Mesendoderm (in vitro differentiated cells): ENCODE measurements at regions not wholly inside any gene's neighbourhood (a gene's known extent, or its start where the extent isn't known, plus 50 kb on each side); places are given as distances from the start of the nearest gene placed in this dataset.
"Not testable (repeated sequence)": the region's sequence is repeated elsewhere in the genome, so short reads cannot be mapped to it uniquely, and the experiment has no call there.

Experiments
- DNase-seq: peaks from one replicate; pipeline ENCODE4 v3.0.0; 2013
- H2AK5ac ChIP-seq: 2 replicates; pipeline ENCODE4 v1.6.1; 2013; ENCODE audit warnings: low read length, inconsistent platforms
- H2BK120ac ChIP-seq: 2 replicates; pipeline ENCODE4 v1.6.1; 2013; ENCODE audit warnings: low read depth, mild to moderate bottlenecking, low read length, moderate library complexity, mixed read lengths
- H2BK15ac ChIP-seq: replicated peaks from 2 replicates; pipeline ENCODE4 v1.6.1; 2013; ENCODE audit warnings: low read depth, mild to moderate bottlenecking, moderate library complexity
- H2BK5ac ChIP-seq: 2 replicates; pipeline ENCODE4 v1.6.1; 2013; ENCODE audit warnings: low read length, inconsistent platforms
- H3K18ac ChIP-seq: 2 replicates; pipeline ENCODE4 v1.6.1; 2013; ENCODE audit warnings: mild to moderate bottlenecking, low read length, mixed read lengths
- H3K23ac ChIP-seq: one replicate; pipeline ENCODE4 v1.6.1; 2013; ENCODE audit warnings: low read length
- H3K27ac ChIP-seq: 2 replicates; pipeline ENCODE4 v1.5.1; 2013; ENCODE audit warnings: low read depth, mild to moderate bottlenecking, inconsistent platforms, low read length, moderate library complexity
- H3K27me3 ChIP-seq: 2 replicates; pipeline ENCODE4 v1.6.1; 2013; ENCODE audit warnings: low read length, control low read depth, mild to moderate bottlenecking, inconsistent platforms; ENCODE audit not compliant: insufficient read depth, poor library complexity
- H3K36me3 ChIP-seq: 2 replicates; pipeline ENCODE4 v1.6.1; 2013; ENCODE audit warnings: low read length, inconsistent platforms; ENCODE audit not compliant: control insufficient read depth, insufficient read depth
- H3K4ac ChIP-seq: one replicate; pipeline ENCODE4 v1.6.1; 2013; ENCODE audit warnings: low read depth, mild to moderate bottlenecking, low read length, moderate library complexity
- H3K4me1 ChIP-seq: 2 replicates; pipeline ENCODE4 v1.6.1; 2013; ENCODE audit warnings: low read depth, low read length, inconsistent platforms; ENCODE audit not compliant: control insufficient read depth
- H3K4me2 ChIP-seq: 2 replicates; pipeline ENCODE4 v1.6.1; 2013; ENCODE audit warnings: low read length
- H3K4me3 ChIP-seq: 2 replicates; pipeline ENCODE4 v1.5.1; 2013; ENCODE audit warnings: mild to moderate bottlenecking, low read length
- H3K56ac ChIP-seq: one replicate; pipeline ENCODE4 v1.6.1; 2013; ENCODE audit warnings: low read length
- H3K79me1 ChIP-seq: 2 replicates; pipeline ENCODE4 v1.6.1; 2013; ENCODE audit warnings: low read length, inconsistent platforms
- H3K79me2 ChIP-seq: 2 replicates; pipeline ENCODE4 v1.6.1; 2013; ENCODE audit warnings: mild to moderate bottlenecking, low read length; ENCODE audit not compliant: control insufficient read depth, insufficient read depth
- H3K9ac ChIP-seq: 2 replicates; pipeline ENCODE4 v1.6.1; 2013; ENCODE audit warnings: low read length, inconsistent platforms
- H4K5ac ChIP-seq: one replicate; pipeline ENCODE4 v1.6.1; 2013; ENCODE audit warnings: low read length
- H4K8ac ChIP-seq: one replicate; pipeline ENCODE4 v1.6.1; 2013; ENCODE audit warnings: low read depth, mild to moderate bottlenecking, control low read depth, low read length, moderate library complexity
- WGBS: extraction: QIAGEN DNeasy Blood & Tissue Kit; methylation state at CpG from one replicate; pipeline ENCODE4 v1.1.7; 2013; ENCODE audit warnings: low lambda C conversion rate, missing lambda C conversion rate; ENCODE audit not compliant: insufficient coverage; ENCODE audit errors: extremely low coverage; 5-methylcytosine and 5-hydroxymethylcytosine counted together

GRCh38 chrX:73390628-73391567 is 56.0 kb upstream of the CDX4 start:
- no peaks in the 10 kb centered on the region for H3K36me3 ChIP-seq
- no CpG with 5 or more reads among the region's 5 CpGs for WGBS

GRCh38 chrX:73366696-73367095 is 80.2 kb upstream of the CDX4 start:
- H3K4me1 ChIP-seq: no peaks in the 10 kb centered on the region
- WGBS: no CpG with 5 or more reads among the region's 1 CpG
- H3K4me3 ChIP-seq: no peak overlapping the region
- H3K4ac ChIP-seq: no peak overlapping the region
- no peak overlapping the region for H2AK5ac ChIP-seq
- no peaks in the 10 kb centered on the region for H3K79me2 ChIP-seq
- DNase-seq: no peak
- no peak overlapping the region for H3K56ac ChIP-seq
- no peak overlapping the region for H3K9ac ChIP-seq
- H2BK120ac ChIP-seq: no peak overlapping the region
- H2BK5ac ChIP-seq: no peak overlapping the region
- H3K27ac ChIP-seq: no peak overlapping the region
- H4K8ac ChIP-seq: no peak overlapping the region
- no peaks in the 10 kb centered on the region for H3K36me3 ChIP-seq
- H3K79me1 ChIP-seq: no peaks in the 10 kb centered on the region
- no peak overlapping the region for H3K23ac ChIP-seq
- no peak overlapping the region for H2BK15ac ChIP-seq
- H3K27me3 ChIP-seq: no peaks in the 10 kb centered on the region
- H3K4me2 ChIP-seq: no peak overlapping the region
- no peak overlapping the region for H3K18ac ChIP-seq
- H4K5ac ChIP-seq: no peak overlapping the region

More at GRCh38 chrX:73390628-73391567, 56.0 kb upstream of the CDX4 start:
- H2BK15ac ChIP-seq: no peak overlapping the region
- H2AK5ac ChIP-seq: no peak overlapping the region
- no peak overlapping the region for H3K27ac ChIP-seq
- H3K56ac ChIP-seq: no peak overlapping the region
- H3K4me3 ChIP-seq: no peak overlapping the region
- no peak overlapping the region for H4K8ac ChIP-seq
- DNase-seq: no peak
- H3K79me2 ChIP-seq: no peaks in the 10 kb centered on the region
- H3K27me3 ChIP-seq: no peaks in the 10 kb centered on the region
- no peak overlapping the region for H3K23ac ChIP-seq
- H3K9ac ChIP-seq: no peak overlapping the region
- H2BK5ac ChIP-seq: no peak overlapping the region
- no peaks in the 10 kb centered on the region for H3K4me1 ChIP-seq
- no peak overlapping the region for H4K5ac ChIP-seq
- H3K18ac ChIP-seq: no peak overlapping the region
- H2BK120ac ChIP-seq: no peak overlapping the region
- no peak overlapping the region for H3K4ac ChIP-seq
- H3K79me1 ChIP-seq: no peaks in the 10 kb centered on the region
- no peak overlapping the region for H3K4me2 ChIP-seq

- not testable (repeated sequence) for H3K4me2 ChIP-seq, H3K4ac ChIP-seq, H3K4me1 ChIP-seq, H3K27me3 ChIP-seq, H3K23ac ChIP-seq, H3K27ac ChIP-seq, H4K5ac ChIP-seq, H3K4me3 ChIP-seq, H2BK5ac ChIP-seq, H4K8ac ChIP-seq, H3K18ac ChIP-seq, H3K56ac ChIP-seq, H3K9ac ChIP-seq, H3K79me2 ChIP-seq, DNase-seq, H2BK120ac ChIP-seq, H3K36me3 ChIP-seq, H2AK5ac ChIP-seq, H2BK15ac ChIP-seq, H3K79me1 ChIP-seq
- no CpG with 5 or more reads among the region's 4 CpGs for WGBS
These were observed 89.6 kb upstream of the CDX4 start for GRCh38 chrX:73357294-73357693.

GRCh38 chrX:73348977-73349376 is 97.9 kb upstream of the CDX4 start:
- Histone ChIP-seq H2AK5ac (no peak overlapping the region), H3K27ac (no peak overlapping the region), H3K4me2 (no peak overlapping the region), H3K79me1 (no peaks in the 10 kb centered on the region), H3K4ac (no peak overlapping the region), H3K79me2 (no peaks in the 10 kb centered on the region), H3K23ac (no peak overlapping the region), H4K5ac (no peak overlapping the region), H2BK120ac (no peak overlapping the region), H3K4me3 (no peak overlapping the region), H3K18ac (no peak overlapping the region), H3K27me3 (no peaks in the 10 kb centered on the region), H2BK15ac (no peak overlapping the region), H3K9ac (no peak overlapping the region), H3K4me1 (no peaks in the 10 kb centered on the region), H2BK5ac (no peak overlapping the region), H4K8ac (no peak overlapping the region), H3K36me3 (no peaks in the 10 kb centered on the region), H3K56ac (no peak overlapping the region)
- WGBS: no CpG with 5 or more reads among the region's 1 CpG
- DNase-seq: no peak

- WGBS: no CpG with 5 or more reads among the region's 3 CpGs
- Histone ChIP-seq H3K4me3 (no peak overlapping the region), H2BK5ac (no peak overlapping the region), H3K56ac (no peak overlapping the region), H3K9ac (no peak overlapping the region), H3K23ac (no peak overlapping the region), H3K27me3 (no peaks in the 10 kb centered on the region), H4K5ac (no peak overlapping the region), H3K4ac (no peak overlapping the region), H3K79me2 (no peaks in the 10 kb centered on the region), H3K4me1 (no peaks in the 10 kb centered on the region), H3K79me1 (no peaks in the 10 kb centered on the region), H2BK15ac (no peak overlapping the region), H3K27ac (no peak overlapping the region), H3K36me3 (no peaks in the 10 kb centered on the region), H4K8ac (no peak overlapping the region), H2AK5ac (no peak overlapping the region), H3K4me2 (no peak overlapping the region), H3K18ac (no peak overlapping the region), H2BK120ac (no peak overlapping the region)
- DNase-seq: no peak
These were observed 109.5 kb upstream of the CDX4 start for GRCh38 chrX:73337366-73337765.
